HG03097 (cell line): ENCODE measurements at regions not wholly inside any gene's neighbourhood (a gene's known extent, or its start where the extent isn't known, plus 50 kb on each side); places are given as distances from the start of the nearest gene placed in this dataset.
A peak's percentile ranks its signal among the peaks of the same experiment; 100 is the strongest.

ENCODE experiments used
- ATAC-seq: cut with Tn5 transposase; IDR thresholded peaks from one replicate; pipeline ENCODE4 v1.9.1; 2021; ENCODE audit not compliant: unreplicated experiment, low FRiP score

DNA sequence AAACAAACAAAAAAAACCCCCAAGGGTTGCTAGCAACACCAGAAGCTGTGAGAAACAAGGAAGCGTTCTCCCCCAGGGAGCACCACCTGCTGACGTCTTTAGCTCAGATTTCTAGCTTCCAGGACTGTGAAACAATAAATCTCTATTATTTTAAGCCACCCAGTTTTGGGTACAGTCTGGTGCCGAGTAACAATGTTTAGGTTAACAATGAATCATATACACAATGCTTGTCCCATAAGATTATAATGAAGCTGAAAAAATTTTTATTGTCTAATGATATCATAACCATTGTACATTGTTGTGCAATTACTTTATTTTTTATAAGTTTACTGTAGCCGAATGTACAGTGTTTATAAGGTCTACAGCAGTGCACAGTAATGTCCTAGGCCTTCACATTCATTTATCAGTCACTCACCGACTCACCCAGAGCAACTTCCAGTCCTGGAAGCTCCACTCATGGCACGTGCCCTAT is 72.1 kb upstream of the CAB39 start:
- no peak for ATAC-seq

DNA sequence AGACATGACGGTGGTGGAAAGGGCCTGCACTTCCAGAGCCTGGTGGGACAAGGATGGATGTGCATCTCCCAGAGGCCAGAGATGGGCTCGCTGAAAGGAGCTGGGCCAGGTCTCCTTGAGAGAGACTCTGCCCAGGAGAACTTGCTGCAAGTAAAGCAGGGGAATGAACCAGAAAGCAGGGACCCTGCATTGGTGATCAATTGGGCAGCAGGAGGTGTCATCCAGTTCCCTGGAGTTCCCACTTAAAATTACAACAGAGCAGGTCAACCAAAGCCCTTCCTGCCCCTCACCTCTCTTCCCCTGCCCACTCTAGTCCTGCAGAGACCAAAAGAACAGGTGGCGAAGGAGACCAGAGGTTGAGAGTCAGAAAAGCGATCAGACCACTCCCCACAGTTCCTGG is 69.7 kb upstream of the CAB39 start:
- ATAC-seq: no peak

DNA sequence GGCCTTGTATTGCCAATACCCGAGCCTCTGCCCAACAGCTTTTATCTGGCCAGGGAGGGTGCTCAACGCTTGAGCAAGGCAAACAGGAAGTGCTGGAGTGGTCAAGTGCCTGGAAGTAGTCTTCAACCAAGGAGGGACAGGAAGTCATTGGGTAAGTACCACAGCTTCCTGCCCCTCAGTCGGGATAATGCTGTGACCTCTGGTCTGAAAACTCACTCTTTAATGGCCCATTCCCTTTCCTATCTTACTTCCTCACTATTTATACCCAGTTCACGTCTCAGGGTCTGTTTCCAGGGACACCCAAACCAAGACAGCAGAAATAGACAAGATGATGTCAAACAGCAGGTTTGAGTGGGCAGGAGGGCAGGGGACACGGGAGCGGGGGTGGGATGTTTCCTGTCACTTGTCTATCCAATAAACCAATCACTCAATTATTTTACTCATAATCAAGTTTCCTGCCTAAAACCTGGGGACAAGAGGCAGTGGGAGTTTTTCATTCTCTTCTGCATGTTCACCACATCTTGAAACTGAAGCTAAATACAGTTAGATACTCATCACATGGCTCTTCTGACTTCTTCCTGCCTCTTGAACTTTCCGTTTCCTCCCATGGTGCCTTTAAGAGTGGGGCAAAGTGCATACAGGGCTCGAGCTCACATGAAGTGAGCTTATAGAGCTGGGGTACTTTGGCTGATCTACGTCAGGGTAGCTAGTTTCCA is 68.9 kb upstream of the CAB39 start:
- no peak for ATAC-seq

DNA sequence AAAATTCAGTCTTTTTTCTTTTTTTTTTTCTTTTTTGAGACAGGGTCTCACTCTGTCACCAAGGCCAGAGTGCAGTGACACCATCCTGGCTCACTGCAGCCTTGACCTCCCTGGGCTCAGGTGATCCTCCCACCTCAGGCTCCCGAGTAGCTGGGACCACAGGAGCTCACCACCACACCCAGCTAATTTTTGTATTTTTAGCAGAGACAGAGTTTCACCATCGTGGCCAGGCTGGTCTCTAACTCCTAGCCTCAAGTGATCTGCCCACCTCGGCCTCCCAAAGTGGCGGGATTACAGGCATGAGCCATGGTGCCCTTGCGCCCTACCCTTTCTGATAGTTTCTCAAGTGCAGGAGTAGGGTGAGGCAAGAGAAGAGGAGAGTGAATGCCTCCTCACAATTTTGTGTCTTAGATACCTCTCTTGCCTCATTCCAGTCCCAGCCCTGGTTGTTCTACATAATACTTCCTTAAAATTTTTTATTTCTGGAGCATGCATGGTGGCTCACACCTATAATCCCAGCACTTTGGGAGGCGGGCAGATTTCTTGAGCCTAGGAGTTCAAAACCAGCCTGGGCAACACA is 68.2 kb upstream of the CAB39 start:
- no peak for ATAC-seq

DNA sequence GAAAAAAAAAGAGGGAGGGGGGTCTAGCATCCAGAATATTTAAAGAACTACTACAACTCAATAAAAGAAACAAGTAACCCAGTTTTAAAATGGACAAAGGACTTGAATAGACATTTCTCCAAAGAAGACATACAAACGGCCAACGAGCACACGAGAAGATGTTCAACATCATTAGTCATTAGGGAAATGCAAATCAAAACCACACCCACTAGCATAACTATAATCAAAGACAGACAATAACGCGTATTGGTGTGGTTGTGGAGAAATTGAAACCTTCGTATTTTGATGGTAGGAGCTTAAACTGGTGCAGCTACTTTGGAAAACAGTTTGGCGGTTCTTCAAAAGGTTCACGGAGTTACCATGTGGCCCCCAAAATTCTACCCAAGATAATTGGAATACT is 64.3 kb upstream of the CAB39 start:
- ATAC-seq: no peak

DNA sequence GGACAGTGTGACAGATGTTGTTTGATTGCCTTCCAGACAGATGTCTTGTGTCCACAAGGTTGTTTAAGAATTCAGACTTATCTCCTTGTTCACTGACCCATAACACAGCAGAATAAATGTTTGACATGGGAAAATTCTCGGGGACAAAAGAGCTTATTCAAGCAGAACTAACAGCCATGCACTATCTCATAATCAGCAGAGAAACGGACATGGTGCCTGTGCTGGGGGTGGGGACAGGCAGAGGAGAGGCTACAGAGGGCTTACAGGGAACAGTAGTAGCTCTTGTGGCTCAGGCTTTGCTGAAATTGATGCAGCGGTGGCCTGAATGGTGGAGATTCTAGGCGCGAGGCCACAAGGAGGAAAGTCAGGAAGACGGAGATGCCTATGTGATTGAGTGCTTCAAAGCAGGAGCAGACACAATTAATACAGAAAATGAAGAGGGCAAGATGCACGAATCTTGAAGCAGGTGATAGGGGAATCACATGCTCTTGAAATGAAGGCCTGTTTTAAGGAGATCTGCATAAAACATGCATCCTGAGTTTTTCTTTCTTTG is 62.0 kb upstream of the CAB39 start:
- ATAC-seq: peak; percentile 49

DNA sequence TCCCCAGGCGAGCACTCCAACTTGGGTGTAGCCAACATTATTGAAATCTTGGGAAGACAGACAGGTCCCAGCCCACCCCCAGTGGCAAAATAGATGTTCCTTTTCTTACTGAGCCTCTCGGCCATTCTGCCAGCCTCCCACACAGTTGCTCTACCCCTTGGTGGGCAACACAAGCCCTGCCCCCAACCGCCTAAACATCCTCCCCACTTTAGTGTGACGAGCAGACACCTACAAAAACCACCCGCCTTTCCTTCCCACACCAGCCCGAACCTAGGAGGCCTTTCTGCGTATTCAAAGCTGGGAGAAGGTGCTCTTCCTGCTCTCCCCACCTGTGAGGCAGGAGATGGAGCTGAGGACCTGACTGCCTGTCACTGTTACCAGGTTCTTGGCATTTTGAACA is 58.6 kb upstream of the CAB39 start:
- no peak for ATAC-seq

DNA sequence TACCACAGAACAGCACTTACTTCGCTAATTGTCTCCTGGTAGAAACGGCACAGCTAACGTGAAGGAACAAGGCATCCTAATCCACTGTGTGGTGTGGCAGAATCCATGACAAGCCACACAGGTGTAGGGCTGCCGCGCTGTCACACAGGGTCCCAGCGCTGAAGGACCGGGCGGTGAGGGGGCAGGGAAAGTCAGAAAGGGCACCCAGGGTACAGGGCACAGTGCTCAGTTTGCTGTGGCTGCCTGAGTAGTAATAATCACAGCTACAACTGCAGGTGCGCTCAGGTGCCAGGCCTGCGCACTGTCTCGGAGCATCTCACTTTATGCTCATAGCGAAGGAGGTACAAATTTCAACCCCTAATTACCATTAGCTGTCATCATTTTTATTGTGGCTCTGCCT is 55.2 kb upstream of the CAB39 start:
- ATAC-seq: no peak

DNA sequence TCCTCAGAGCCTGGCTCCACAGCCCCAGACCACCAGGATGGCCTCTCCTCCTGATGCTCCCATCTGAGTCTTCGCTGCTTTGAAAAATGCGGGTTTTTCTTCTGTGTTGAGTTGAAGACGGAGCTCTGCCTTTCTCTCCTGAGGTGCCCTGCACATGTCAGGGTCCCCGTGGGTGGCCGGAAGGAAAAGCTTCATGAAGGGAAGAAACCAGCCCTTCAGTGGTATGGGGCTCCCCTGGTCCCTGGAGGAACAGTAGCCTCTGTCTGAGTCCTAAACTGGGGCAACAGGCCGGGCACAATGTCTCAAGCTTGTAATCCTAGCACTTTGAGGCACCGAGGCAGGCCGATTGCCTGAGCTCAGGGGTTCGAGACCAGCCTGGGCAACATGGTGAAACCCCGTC is 54.7 kb upstream of the CAB39 start:
- ATAC-seq: no peak

DNA sequence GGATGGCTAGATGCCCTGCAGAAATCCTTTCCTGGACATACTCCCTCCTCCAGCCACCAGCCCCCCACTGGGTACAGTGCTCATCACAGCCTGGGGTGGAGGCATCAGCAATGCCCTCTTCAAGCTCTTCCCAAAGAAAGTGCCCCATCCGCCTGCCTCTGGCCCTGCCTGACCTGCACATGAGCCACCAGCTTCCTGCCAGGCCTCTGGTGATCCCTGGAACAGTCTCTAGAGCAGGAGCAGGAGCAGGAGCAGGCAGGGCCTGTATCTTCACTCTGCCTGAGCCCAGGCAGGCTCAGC is 54.1 kb upstream of the CAB39 start:
- no peak for ATAC-seq

DNA sequence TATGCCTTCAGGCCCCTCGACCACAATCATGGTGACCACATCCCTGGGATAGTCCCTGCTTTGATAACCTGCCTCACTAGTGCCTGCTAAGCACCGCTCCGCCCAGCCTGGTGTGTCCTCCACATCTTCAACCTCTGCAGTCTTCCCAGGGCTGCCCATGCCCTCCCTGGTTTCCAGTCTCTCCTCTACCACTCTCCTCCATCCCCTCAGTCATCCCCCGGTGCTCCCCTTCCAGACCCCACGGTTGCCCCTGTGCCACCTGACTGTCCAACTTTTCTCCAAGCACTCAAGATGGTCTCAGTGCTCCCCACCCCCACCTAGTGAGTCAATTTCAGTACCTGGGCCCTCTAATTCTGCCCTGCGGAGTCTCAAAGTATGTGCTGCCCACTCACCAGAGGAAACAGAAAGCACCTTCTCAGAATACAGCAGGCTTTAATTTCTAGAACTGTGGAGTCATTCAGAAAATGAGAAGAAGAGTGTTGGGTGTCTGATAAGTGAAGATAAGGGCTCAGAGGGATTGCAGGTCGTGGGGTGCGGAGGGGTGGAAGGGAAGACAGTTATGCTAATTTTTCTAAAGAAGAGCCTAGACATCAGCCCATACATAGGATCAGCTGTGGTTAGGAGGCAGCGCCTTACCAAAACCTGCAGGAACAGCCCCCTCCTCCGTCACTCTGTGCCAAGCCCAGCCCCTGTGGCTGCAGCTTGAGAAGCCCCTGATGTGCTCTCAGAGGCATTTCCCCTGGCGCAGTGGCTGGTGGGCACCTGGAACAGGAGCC is 53.6 kb upstream of the CAB39 start:
- no peak for ATAC-seq

DNA sequence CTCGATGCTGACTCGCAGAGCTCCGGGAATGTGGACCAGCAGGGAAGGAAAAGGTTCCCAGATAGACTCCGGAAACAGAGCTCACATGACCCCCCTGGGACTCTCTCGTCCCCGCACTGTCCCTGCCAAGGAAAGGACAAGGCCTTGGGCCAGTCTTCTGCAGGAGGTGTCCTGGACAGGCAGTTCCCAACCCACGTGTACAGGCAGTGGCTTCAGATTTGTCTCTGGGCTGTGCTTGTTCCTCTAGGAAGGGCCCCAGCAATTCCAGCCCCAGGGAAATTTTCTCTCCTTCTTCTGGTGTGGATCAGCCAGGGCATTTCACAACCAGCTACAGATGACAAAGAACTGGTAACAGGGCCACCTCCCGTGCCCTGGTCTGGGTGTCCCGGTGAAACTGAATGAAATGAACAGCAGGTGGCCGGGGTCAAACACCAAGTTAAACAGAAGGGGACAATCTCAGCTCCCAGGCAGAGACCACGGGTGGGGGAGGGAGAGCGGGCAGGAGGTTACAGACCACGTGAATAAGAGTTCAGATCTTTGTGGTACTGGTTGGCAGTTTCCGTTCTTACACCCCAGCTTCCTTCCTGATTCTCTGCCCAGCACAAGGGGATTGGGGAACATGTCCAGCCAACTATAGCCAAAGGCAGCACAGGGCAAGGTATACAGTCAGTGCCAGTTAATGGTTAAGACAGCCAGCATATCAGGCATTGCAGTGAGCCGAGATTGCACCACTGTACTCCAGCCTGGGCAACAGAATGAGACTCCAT is 52.2 kb upstream of the CAB39 start:
- no peak for ATAC-seq

DNA sequence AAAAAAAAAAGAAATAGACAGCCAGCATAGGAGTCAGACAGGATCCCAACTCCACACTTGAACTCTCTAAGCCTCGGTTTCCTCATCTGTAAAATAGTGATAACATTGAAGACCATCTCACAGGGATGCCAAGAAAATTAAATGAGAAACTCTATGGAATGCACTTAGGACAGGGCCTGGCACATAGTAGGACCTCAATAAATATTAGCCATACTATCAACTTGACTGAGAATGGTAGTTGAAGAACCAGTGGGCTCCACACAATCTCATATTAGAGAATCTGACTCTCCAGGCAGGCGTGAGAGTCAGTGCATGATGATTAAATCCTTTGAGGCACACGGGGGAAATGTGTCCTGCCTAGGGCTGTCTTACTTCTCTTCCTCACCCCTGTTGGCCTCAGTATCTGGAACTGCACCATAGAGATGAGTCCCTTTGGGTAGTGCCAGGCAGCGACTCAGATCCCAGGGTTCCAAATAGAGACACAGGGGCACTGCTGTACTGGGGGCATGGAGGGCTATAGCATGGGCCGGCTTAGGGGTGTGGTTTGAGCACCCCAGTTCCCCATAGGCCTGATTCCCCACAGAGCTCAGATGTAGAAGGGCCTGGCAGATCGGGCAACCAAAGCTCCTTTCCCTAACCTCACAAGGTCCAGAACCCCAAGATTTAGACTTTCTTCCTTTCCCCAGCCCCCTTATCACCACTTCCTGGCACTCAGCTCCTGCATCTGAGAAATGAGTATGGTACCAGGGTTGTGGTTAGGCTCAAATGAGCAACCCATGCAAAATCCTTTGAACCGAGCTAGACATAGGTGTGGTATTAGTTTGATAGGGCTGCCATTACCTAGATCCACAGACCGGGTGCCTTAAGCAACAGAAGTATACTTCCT is 51.3 kb upstream of the CAB39 start:
- ATAC-seq: peak; percentile 43
